ENCODE measurements at regions not wholly inside any gene's neighbourhood (a gene's known extent, or its start where the extent isn't known, plus 50 kb on each side); places are given as distances from the start of the nearest gene placed in this dataset.

DNA sequence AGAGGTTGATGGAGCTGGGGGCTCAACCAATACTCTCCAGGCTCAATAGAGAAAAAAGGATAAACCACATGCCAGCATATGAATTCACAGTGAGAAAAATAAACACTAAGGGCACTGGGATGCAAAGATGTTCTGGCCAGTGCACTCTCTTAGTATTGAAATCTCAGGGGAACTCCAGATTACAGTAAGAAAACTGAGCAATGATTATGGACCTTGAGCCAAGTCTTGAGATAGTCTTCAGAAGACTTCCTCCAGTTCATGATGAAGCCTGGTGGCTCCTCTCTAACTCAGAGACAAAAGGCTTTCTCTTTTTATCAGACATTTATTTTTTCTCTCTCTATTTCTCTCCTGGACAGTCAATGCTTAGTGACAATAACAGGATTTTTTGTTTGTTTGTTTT lies 139.8 kb upstream of the SPEF2 start:
- no peak for DNase-seq

DNA sequence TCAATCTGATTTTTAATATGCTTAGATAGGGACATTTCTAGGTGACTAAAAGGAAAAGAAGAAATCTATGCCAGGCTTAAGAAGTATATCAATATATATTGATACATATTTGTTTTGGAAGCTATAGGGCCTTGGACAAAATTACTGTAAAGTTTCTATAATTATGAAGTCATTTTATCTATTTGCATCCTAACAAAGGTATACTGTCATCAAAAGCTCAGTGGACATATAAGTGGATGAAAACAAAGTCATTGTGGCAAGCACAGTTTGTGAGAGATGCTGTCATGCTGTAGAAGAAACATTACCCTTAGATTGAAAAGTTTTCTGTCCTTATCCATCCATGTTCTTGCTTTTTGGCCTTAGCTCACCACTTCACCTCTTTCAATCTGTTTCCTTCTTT lies 140.3 kb upstream of the SPEF2 start:
- DNase-seq = no peak

DNA sequence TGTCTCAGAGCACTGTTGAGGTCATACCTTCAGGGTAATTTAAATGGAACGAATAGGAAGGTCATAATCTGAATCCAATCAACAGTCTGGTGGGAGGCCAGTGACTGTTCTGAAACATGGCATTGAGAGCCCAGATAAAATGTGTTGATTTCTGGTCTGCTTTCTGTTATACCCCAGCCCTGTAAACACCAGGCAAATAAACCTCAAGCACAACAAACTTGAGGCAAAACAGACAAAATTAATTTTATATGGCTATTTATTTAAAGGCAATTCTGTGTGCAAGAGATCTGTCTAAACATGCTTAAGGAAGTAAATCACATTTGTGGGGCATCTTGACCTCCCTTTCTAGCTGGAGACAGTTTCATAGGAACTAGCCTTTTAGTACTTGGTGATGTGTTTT lies 140.9 kb upstream of the SPEF2 start:
- no peak for DNase-seq

DNA sequence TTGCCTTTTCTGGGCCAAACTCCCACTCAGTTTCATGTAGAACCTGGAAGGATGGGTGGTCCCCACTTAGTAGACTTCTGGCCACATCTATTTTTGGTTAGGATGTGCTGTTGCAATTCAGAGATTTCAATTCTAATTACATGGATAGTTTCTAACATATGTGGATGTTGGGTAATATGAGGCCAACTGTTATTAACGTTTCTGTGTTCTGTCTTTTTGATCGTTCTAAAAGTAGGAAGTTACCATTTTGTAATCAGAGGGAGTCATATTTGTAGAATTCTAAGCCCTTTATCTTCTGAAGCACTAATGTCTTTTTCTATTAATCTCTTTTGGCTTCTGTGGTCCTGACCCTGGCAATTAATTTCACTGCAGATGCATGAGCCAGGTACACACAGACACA lies 141.6 kb upstream of the SPEF2 start:
- DNase-seq = no peak

DNA sequence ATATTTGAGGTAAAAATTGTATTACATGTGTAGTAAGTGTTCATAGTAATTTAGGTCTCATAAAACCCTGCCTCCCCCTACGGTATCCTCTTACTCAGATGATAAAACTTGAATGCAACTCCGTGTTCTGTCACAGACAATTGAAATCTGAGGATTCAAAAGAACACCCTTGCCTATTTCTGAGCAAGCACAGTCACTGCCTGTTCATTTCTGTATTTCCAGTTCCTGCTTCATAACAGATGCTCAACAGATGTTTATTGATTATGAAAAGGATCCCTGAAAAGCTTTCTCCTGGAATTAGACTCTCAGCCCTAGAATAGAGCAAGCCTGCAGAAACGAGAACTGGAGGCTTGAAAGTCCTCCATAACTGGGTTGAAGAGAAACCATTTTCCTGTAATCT lies 144.1 kb upstream of the SPEF2 start:
- no peak for DNase-seq

DNA sequence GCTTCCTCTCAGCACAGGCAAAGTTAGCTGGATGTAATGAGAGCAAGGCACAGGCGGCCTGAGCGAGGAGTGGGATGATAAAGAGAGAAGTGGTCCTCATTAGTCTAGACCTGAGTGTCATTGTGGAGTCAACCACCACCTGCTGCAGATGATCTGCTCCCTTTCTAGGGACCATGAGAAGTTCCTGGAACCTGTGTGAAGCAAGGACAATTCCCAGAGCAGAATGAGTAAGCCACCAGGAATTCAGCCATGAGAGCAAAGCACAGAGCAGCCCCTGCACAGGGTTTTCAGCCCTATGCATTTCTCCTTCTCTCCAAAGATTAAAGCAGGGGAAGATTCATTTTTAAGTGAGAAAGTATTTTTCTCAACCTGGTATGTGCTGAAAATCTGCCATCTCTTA lies 146.8 kb upstream of the SPEF2 start:
- no peak for DNase-seq

DNA sequence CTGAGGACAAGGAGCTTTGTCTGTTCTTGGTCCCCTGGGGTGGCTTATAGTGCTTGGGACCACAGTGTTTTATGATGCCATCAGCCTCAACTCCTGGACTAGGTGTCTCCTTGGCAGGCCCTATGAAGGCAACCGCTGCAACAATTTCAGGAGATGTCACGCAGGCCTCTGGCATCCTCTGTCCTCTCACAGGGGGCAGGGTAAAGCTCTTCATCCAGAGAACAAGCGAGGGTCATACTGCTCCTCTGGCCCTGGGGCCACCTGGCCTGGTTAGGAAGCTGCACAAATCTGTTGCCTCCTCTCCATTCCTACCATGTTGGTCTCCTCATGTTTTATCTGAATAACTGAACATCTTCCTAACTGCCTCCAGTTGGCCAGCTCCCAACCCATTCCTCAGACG lies 148.9 kb upstream of the SPEF2 start:
- no peak for DNase-seq

DNA sequence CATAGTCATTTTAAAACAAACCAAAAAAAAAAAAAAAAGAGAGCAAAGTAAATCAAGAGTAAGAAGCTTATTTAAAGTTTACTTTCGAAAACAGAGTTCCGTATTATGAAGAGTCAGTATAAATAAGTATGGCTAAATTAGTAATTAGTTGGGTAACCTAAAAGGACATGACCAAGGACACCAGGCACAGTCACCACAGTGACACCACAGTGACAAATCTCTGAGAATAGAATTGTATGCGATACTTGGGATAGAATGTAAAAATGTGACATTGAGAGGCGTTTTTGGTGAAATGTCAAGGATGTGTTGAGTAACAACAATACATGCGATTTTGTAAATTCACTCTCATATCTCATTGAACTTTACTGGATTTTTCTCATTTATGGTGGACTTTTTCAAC lies 150.9 kb upstream of the SPEF2 start:
- DNase-seq = no peak

DNA sequence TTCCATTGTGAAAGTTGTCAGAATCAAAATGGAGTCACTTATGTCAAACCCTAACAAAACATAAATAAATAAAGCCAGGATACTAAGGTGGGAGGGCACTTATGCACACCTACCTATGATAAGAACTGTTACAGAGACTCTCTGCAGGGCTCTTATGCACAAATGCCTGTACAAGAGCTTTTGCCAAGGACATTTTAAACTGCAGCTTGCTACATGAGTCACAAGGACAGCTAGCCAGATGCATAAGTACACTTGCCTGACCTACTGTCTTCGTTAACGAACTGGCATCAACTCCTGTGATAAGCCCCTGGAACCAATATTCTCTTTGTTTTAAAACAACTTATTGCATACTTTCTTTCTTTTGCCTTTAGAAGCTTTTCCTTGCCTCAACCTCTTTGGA lies 152.9 kb upstream of the SPEF2 start:
- no peak for DNase-seq

DNA sequence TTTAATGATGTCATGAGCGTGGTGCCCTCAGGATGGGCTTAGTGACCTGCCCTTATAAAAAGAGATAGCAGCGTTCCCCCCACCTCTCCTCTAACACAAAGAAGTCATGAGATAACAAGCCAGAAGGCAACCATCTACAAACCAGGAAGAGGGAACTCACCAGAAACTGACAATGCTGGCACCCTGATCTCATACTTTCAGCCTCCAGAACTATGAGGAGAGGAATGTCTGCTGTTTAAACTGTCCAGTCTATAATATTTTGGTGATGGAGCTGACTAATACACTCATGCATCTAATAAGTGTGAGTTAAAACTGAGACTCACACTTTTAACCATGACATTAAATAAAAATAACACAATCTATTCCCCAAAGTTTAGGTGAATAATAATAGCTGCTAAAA lies 156.1 kb upstream of the SPEF2 start:
- no peak for DNase-seq

DNA sequence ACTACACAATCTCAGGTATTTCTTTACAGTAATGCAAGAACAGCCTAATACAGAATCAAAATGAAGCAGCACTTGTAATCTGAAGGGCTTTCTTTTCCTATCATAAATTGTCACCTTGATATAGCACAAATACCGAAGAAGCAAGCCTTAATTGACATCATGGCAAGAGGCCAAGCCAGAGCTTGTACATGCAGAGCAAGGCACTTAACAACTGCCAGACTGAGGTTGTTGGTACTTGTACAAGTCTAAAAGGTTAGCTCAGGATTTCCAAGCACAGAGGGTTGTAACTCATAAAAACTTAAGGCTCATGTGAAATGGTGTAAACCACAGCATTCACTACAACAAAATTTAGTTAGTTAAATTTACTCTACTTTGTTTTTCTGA lies 158.8 kb upstream of the SPEF2 start:
- DNase-seq = peak; percentile 86

DNA sequence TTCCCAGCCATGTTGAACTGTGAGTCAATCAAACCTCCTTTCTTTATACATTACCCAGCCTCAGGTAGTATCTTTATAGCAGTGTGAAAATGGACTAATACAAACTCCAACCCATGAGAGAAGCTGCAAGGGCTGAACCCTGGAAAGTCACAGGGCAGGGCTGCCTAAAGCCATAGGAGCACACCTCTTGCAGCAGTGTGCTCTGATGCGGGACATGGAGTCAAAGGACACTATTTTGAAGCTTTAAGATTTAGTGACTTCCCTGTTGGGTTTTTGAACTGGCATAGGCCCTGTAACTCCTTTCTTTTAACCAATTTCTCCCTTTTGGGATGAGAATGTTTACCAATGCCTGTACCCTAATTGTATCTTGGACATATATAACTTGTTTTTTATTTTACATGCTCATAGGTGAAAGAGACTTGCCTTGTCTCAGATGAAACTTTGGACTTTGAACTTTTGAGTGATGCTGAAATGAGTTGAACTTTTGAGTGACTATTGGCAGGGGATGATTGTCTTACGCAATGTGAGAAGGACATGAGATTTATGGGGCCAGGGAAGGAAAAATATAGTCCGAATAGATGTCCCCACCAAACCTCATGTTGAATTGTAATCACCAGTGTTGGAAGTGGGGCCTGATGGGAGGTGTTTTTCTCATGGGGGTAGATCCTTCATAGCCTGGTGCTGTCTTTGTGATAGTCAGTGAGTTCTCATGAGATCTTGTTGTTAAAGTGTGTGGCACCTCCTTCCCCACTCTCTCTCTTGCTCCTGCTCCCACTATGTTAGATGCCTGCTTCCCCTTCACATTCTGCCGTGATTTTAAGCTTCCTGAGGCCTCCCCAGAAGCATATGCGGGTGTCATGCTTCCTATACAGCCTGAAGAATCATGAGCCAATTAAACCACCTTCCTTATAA lies 159.5 kb upstream of the SPEF2 start:
- DNase-seq = no peak

DNA sequence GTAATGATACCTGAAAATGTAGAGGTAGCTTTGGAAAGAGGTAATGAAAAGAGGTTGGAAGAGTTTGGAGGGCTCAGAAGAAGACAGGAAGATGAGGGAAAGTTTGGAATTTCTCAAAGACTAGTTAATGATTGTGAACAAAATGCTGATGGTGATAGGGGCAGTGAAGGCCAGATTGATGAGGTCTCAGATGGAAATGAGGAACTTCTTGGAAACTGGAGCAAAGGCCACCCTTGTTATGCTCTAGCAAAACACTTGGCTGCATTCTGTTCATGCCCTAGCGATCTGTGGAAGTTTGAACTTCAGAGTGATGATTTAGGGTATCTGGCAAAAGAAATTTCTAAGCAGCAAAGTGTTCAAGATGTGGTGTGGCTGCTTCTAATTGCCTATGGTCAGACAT lies 161.2 kb upstream of the SPEF2 start:
- DNase-seq = no peak

DNA sequence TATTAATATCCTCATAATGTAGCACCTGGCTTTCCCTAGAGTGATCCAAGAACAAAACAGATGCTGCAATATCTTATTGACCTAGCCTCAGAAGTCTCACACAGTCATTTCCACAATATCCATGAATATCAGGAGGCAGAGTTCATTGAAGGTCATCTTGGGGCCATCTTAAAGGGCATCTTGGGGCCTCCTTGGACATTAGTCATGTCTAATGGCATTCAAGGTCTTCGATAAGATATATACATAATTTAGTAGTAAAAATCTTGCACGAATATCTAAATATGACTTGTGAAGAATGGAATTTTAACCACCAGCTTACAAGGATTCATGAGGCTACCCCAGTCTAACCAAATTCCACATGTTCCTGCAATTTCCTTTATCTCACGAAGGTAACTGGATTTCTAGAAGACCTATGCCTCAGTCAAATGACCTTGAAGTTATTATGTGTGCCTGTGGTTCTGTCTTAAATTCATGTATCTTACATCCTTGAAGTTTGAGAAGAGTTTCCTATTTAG lies 163.6 kb upstream of the SPEF2 start:
- DNase-seq = no peak

DNA sequence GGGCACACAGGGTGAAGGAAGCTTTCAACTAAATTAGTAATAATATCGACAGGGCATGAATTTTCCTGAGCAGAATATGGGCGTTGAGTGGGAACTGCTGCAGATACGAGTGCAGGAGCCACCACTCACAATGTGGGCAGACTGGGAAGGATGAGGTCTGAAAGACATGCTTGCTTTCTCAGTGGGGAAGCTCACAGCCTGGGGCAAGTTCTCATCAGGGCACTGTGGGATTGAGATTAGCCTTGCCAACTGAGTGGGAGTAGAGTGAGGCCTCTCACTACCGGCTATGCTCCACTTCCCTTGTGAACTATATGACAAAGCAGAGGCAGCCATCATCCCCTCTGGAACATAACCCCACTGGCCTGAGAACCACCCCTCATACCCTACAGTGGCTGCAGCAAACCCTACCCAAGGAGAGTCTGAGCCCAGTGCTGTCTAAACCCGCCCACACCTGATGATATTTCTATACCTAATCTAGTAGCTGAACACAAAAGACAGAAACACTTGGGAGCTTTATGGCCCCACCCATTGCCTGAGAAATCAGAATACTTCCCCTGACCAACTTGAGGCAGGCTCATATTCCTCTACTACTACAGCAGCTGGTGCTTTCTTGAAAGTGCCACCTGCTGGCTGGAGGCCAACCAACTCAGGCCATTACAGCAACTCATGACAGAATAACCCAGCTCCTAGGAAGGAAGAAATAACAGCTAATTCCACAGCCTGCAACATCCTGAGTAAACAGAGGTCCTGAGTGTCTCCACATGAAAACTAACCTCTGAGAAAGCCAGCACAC lies 173.7 kb upstream of the SPEF2 start:
- no peak for DNase-seq

DNA sequence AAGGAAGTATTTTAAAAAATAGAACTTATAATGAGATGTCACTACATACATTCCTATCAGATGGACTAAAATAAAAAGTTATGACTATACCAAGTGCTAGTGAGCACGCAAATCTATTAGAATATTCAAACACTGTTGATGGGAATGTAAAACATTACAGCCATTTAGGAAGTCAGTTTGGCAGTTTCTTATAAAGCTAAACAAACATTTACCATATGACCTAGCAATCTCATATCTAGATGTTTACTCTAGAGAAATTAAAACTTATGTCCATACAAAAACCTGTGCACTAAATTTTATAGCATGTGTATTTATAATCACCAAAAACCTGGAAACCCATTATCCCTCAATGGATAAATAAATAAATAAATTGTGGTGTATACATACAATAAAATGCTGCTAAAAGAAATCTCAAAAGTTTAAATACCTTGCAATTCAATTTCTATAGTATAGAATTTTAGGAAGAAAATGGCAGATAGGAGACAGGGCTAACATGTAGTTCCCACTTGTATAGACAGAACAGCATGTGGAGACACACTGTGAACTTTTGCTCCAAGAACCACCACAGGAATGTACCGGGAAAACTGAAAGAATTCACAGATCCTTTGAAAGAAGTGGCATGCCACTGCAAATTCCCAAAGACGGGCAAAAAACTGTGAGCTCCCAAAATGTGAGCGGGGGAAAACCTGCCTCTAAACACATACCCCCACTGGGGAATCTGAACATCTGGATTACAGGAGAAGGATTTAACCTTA lies 174.6 kb upstream of the SPEF2 start:
- no peak for DNase-seq

DNA sequence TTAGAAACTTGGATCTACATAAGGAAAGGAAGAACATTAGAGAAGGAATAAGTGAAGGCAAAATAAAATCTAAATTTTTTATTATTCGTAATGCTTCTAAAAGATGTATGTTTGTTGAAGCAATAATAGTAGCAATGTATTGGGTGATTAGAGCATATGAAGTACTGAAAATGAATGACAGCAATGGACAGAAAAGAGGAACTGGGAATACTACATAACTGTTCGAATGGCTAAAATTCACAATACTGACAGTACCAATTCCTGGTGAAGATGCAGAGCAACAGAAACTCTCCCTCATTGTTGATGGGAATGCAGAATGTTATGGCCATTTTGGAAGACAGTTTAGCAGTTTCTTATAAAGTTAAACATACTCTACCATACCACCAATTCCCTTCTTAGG lies 177.3 kb upstream of the SPEF2 start:
- no peak for DNase-seq

DNA sequence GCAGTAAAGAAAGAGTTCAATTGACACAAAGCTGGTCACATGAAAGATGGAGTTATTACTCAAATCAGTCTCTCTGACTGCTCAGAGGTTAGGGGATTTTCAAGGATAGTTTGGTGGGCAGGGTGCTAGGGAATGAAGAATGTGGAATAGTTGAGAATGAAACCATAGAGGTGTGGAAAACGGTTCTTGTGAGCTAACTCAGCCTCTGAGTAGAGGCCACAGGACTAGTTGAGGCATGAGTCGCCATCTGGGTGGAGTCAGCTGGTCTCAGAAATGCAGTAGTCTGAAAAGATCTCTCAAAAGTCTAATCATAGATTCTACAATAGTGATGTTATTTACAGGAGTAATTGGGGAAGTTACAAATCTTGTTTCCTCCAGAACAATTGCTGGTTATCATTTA lies 178.9 kb upstream of the SPEF2 start:
- no peak for DNase-seq

DNA sequence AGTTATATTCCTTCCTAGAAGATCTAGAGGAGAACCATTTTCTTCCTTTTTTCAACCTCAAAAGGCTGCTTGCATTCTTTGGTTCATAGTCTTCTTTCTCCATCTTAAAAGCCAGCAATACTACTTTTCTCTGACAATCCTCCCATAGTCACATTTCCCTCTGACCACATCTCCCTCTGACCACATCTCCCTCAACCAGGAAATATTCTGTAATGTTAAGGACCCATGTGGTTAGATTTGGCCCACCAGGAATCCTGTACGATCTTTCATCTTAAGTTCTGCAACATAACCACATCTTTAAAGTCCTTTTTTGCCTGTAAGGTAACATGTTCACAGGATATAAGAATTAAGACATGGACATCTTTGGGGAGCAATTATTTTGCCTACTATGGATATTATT lies 179.4 kb upstream of the SPEF2 start:
- no peak for DNase-seq

DNA sequence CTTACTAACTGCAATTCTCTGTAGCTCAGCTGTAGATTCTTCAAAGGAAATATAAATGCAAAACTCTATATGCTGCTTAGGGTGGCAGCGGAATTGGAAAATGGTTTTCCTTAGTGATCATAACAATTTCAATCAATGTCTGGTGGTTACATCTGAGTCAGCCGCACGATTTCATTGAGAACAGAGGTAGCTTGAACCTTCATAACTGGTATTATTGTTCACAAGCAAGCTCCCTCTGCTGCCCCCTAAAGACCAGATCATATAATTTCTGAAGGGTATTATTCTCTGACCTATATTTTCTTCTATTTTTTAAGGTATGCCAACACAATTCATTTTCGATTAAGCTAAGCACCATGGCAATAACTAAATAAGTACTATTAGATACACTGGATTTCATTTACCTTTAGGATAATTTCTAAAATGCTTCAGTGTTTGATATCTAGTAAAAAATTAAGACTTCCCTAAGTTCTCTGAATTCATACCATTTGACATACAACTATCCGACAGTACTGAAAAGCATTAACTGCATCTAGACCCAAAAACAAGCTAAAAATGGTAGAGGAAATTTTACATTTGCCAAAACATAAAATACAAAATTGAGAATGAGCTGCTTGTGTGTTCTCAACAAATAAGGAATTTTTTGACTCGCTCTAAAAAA lies 181.1 kb upstream of the SPEF2 start:
- peak; percentile 52 for DNase-seq

DNA sequence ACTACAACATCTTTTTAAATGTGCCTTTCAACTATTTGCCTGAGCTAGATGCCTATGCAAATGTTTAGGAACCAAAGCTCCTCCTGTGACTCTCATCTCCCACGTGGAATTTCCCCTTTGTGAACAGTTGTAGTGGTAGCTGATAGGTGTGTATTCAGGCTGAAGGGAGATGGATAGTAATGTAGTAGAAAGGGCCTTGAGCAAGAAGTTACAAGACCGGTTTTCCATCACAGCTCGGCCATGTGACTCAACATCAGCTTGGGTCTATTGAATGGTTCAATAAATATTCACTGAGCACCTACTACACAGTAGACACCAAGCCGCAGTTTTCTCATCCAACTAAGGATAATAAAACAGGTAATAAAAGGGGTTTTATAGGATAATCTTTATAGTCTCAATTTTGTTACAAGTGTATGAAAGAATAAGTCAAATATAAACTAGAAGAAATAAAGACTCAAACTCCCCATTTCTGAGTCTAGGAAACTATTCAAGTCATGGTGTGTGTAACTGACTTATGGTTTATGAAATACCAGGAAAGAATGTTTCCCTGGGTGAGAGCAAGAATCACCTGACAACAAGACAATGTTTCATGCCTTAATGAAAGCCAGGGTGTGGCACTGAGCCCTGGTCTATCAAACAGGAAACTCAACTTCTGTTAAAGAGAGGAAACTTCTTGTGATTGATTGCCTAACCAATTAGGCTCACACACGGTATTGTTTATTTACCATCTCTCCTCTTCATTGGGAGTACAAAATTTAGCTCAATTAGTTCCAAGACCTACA lies 187.1 kb upstream of the SPEF2 start:
- no peak for DNase-seq

DNA sequence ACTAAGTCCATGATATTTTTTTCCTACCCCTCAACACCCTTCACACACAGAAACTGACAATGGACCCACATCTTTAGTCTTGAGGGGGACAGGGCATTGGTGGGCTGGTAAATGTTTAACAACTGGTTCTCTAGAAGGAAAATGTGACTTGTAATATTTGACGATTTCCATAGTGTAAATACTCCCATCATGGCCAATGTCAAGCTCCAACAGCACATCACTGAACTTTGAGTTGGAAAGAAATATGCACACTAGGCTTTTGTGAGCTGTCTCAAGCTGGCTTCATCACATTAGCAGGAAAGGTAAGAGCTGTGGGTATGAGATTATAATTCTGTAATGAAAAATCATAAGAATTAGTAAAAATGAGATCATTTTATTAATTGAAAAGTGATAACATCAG lies 189.9 kb upstream of the PRLR start:
- no peak for DNase-seq

Measured in NCI-H2171 (cell line).